ENCODE measurements at regions not wholly inside any gene's neighbourhood (a gene's known extent, or its start where the extent isn't known, plus 50 kb on each side); places are given as distances from the start of the nearest gene placed in this dataset.

- TF ChIP-seq CTCF (optimal IDR thresholded peaks at IDR 0.05 in 1 of 3, IDR thresholded peaks at IDR 0.05 in 1 of 3, conservative IDR thresholded peaks at IDR 0.05 in 1 of 3; ENCODE audit: extremely low read depth in 1 of 3, insufficient read depth in 2 of 3, low read length in 3 of 3): no peak
- TF ChIP-seq EZH2 (IDR thresholded peaks at IDR 0.05; ENCODE audit: low read length): no peak
Measured at GRCh38 chr6:120534954-120535353, 799.3 kb downstream of the TBC1D32 start.

Data from keratinocyte (primary cell).